ENCODE measurements at regions not wholly inside any gene's neighbourhood (a gene's known extent, or its start where the extent isn't known, plus 50 kb on each side); places are given as distances from the start of the nearest gene placed in this dataset.

DNA sequence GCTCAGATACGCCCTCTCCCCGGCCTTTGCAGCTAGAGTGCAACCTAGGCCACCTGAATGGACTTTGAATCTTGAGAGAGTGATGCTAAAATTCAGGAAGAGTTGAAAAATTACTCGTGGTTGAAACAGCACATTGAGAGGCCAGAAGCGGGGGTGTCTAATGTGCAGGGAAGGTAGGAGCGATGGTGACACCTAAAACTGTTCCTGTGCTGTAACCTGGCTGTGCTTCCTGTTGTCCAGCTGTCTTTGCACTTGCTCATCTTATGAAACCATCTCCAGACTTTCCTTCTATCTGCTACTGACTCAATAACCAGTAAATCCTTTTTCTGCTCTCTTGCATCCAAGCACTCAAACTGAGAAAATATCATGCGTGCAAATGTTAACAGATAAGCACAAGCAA is 106.4 kb upstream of the RPS6KA3 start:
- Histone ChIP-seq H3K79me2 (ENCODE audit: control insufficient read depth, insufficient read depth, low read length) (no peaks in the 10 kb centered on the region), H3K4me1 (replicated peaks in 1 of 2; ENCODE audit: control insufficient read depth in 2 of 2, insufficient read depth in 2 of 2, low read length in 2 of 2) (no peaks in the 10 kb centered on the region; a peak in 3 of 5 replicates)
- no peak for FAIRE-seq

DNA sequence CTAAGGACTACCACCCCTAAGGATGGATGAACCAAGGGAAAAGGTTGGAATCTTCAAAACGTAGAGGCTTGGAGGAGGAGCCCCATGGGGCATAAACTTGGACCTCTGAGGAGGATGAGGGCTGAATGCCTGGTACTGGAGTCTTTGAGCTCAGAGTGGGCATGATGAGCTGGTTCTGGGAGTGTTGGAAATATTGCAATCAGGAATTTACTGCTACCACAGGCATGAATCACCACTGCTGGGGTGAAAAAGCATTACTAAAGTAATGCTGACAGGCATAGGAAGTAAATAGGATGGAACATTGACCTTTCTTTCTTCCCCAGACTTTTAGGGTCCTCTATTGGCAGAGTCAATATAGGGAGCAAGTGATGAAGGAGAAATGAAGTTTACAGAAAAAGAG is 105.8 kb upstream of the RPS6KA3 start:
- H3K4me2 ChIP-seq (ENCODE audit: insufficient read depth, low read length) = no peak overlapping the region
- no peak for ATAC-seq
- DNase-seq (ENCODE audit: extremely low read depth in 1 of 4, low spot score in 3 of 4) = no peak
- no peaks in the 10 kb centered on the region for H3K9me3 ChIP-seq (replicated peaks; ENCODE audit: control insufficient read depth, insufficient read depth, low read depth, low read length)
- 0% methylated on average over 1 of the region's 1 CpG for WGBS (ENCODE audit: insufficient coverage, low coverage, missing lambda C conversion rate)
- no peak overlapping the region for H2AFZ ChIP-seq (ENCODE audit: low read depth, low read length)
- H4K20me1 ChIP-seq (replicated peaks; ENCODE audit: control insufficient read depth, insufficient read depth, low read length) = no peaks in the 10 kb centered on the region
- no peaks in the 10 kb centered on the region for H3K9me1 ChIP-seq (ENCODE audit: control insufficient read depth, insufficient read depth, low read length)
- TF ChIP-seq ZNF239 (CRISPR knock-in tag; IDR thresholded peaks at IDR 0.05) = no peak
- no peak for TF ChIP-seq NFIX (CRISPR knock-in tag; IDR thresholded peaks at IDR 0.05; ENCODE audit: low read depth)
- no peak for TF ChIP-seq PHB2 (IDR thresholded peaks at IDR 0.05; ENCODE audit: low read depth)
- no peak for TF ChIP-seq ILF3 (IDR thresholded peaks at IDR 0.05; ENCODE audit: borderline replicate concordance)
- no peak for TF ChIP-seq HNRNPK (IDR thresholded peaks at IDR 0.05; ENCODE audit: low read depth, low read length, poor library complexity, severe bottlenecking)
- no peak for TF ChIP-seq MTA3 (IDR thresholded peaks at IDR 0.05; ENCODE audit: borderline replicate concordance)
- TF ChIP-seq SOX6 (IDR thresholded peaks at IDR 0.05) = no peak
- no peak for TF ChIP-seq HSF4 (CRISPR knock-in tag; IDR thresholded peaks at IDR 0.05; ENCODE audit: borderline replicate concordance)
- no peak for TF ChIP-seq POLR2A (conservative IDR thresholded peaks at IDR 0.05)
- TF ChIP-seq HNRNPLL (IDR thresholded peaks at IDR 0.05; ENCODE audit: low read depth, low read length, poor library complexity, severe bottlenecking) = no peak
- no peak for TF ChIP-seq TFAM (CRISPR knock-in tag; conservative IDR thresholded peaks at IDR 0.05)
- H3K79me2 ChIP-seq (ENCODE audit: control insufficient read depth, insufficient read depth, low read length) = no peaks in the 10 kb centered on the region
- no peak overlapping the region for H3K4me3 ChIP-seq
- CTCF ChIA-PET (ENCODE audit: low intra/inter-chr PET ratio) = no interaction called here
- no peaks in the 10 kb centered on the region for H3K36me3 ChIP-seq (ENCODE audit: control insufficient read depth, insufficient read depth, low read length)
- H3K4me1 ChIP-seq (replicated peaks in 1 of 2; ENCODE audit: control insufficient read depth in 2 of 2, insufficient read depth in 2 of 2, low read length in 2 of 2) = no peaks in the 10 kb centered on the region; a peak in 3 of 5 replicates
- H3K9ac ChIP-seq (ENCODE audit: insufficient read depth in 1 of 2, low read depth in 2 of 2, low read length in 2 of 2) = no peak overlapping the region
- POLR2A ChIA-PET = no interaction called here
- BruUV-seq (replicated peaks) = no TSS peak
- FAIRE-seq = no peak
- no peaks in the 10 kb centered on the region for H3K27me3 ChIP-seq (ENCODE audit: control insufficient read depth in 2 of 2, insufficient read depth in 2 of 2, low read length in 2 of 2)
- no peak overlapping the region for H3K27ac ChIP-seq (ENCODE audit: extremely low read depth, low read depth, low read length)
- intact Hi-C loops (cut with micrococcal nuclease) = no loop called here
- in situ Hi-C loops (cut with MboI) = no loop called here

More for the DNA sequence above, 106.4 kb upstream of the RPS6KA3 start:
- DNase-seq (ENCODE audit: extremely low read depth in 1 of 4, low spot score in 3 of 4) (no peak), ATAC-seq (no peak)
- H3K27ac ChIP-seq (ENCODE audit: extremely low read depth, low read depth, low read length) = no peak overlapping the region
- no peaks in the 10 kb centered on the region for H3K9me1 ChIP-seq (ENCODE audit: control insufficient read depth, insufficient read depth, low read length)
- no peaks in the 10 kb centered on the region for H3K9me3 ChIP-seq (replicated peaks; ENCODE audit: control insufficient read depth, insufficient read depth, low read depth, low read length)
- no peak overlapping the region for H3K9ac ChIP-seq (ENCODE audit: insufficient read depth in 1 of 2, low read depth in 2 of 2, low read length in 2 of 2)
- H4K20me1 ChIP-seq (replicated peaks; ENCODE audit: control insufficient read depth, insufficient read depth, low read length) = no peaks in the 10 kb centered on the region
- in situ Hi-C loops (cut with MboI) (no loop called here), intact Hi-C loops (cut with micrococcal nuclease) (no loop called here)
- H3K27me3 ChIP-seq (ENCODE audit: control insufficient read depth in 2 of 2, insufficient read depth in 2 of 2, low read length in 2 of 2) = no peaks in the 10 kb centered on the region
- TF ChIP-seq ZNF184 (CRISPR knock-in tag; IDR thresholded peaks at IDR 0.05) (no peak), KLF10 (CRISPR knock-in tag; IDR thresholded peaks at IDR 0.05) (no peak), ZNF140 (CRISPR knock-in tag; IDR thresholded peaks at IDR 0.05) (no peak), ZNF445 (CRISPR knock-in tag; IDR thresholded peaks at IDR 0.05; ENCODE audit: low read depth) (no peak), SOX6 (IDR thresholded peaks at IDR 0.05) (no peak), ZC3H4 (CRISPR knock-in tag; IDR thresholded peaks at IDR 0.05; ENCODE audit: borderline replicate concordance) (no peak), BRCA1 (IDR thresholded peaks at IDR 0.05) (no peak), BRCA1 (CRISPR knock-in tag; IDR thresholded peaks at IDR 0.05) (no peak), CTBP1 (IDR thresholded peaks at IDR 0.05; ENCODE audit: borderline replicate concordance) (no peak), ZNF174 (CRISPR knock-in tag; IDR thresholded peaks at IDR 0.05) (no peak), NCOA1 (IDR thresholded peaks at IDR 0.05; ENCODE audit: low read depth) (no peak), MED1 (CRISPR knock-in tag; IDR thresholded peaks at IDR 0.05; ENCODE audit: borderline replicate concordance) (no peak), HDAC6 (IDR thresholded peaks at IDR 0.05; ENCODE audit: low read depth, low read length) (no peak), SAP30 (IDR thresholded peaks at IDR 0.05; ENCODE audit: borderline replicate concordance, insufficient read depth, low read depth, low read length, poor library complexity, severe bottlenecking) (no peak), NCOA2 (IDR thresholded peaks at IDR 0.05; ENCODE audit: partially characterized antibody in 2 of 2) (no peak), BRD4 (IDR thresholded peaks at IDR 0.05) (no peak), TAF9B (IDR thresholded peaks at IDR 0.05; ENCODE audit: partially characterized antibody) (no peak), ESRRA (IDR thresholded peaks at IDR 0.05; ENCODE audit: borderline replicate concordance, low read depth) (no peak)
- H3K4me2 ChIP-seq (ENCODE audit: insufficient read depth, low read length) = no peak overlapping the region
- no peak overlapping the region for H2AFZ ChIP-seq (ENCODE audit: low read depth, low read length)
- WGBS (ENCODE audit: insufficient coverage, low coverage, missing lambda C conversion rate) = 15% methylated on average over 6 of the region's 6 CpGs
- POLR2A ChIA-PET = no interaction called here
- CTCF ChIA-PET (ENCODE audit: low intra/inter-chr PET ratio) = no interaction called here
- H3K4me3 ChIP-seq = no peak overlapping the region
- H3K36me3 ChIP-seq (ENCODE audit: control insufficient read depth, insufficient read depth, low read length) = no peaks in the 10 kb centered on the region
- BruUV-seq (replicated peaks) = no TSS peak

All from K562 (cell line).